Esophagus muscularis mucosa (tissue), 4 donors: ENCODE measurements at regions not wholly inside any gene's neighbourhood (a gene's known extent, or its start where the extent isn't known, plus 50 kb on each side); places are given as distances from the start of the nearest gene placed in this dataset.

Experiments used
- DNase-seq: peaks from one replicate; pipeline ENCODE4 v3.0.0-alpha.2; 2017; ENCODE audit errors: extremely low spot score
- H3K27ac ChIP-seq, 4 donors: fragments of 200-600 bp; sonication (generic); replicated peaks in 1 of 4; 1 replicate in 3 of 4; 2 replicates in 1 of 4; pipeline ENCODE4 v1.5.1; 2016 to 2019; ENCODE audit warnings: mild to moderate bottlenecking in 1 of 4
- H3K27me3 ChIP-seq, 4 donors: fragments of 200-600 bp; sonication (generic); one replicate each; pipeline versions ENCODE4 v1.5.1 to v1.6.0; 2016 to 2019
- H3K36me3 ChIP-seq, 4 donors: fragments of 200-600 bp; sonication (generic); one replicate each; pipeline ENCODE4 v1.5.1; 2016 to 2019
- H3K4me1 ChIP-seq, 4 donors: fragments of 200-600 bp; sonication (generic); one replicate each; pipeline ENCODE4 v1.5.1; 2016 to 2019
- H3K4me3 ChIP-seq, 4 donors: fragments of 200-600 bp; sonication (generic); 1 replicate in 2 of 4; 2 replicates in 2 of 4; pipeline ENCODE4 v1.5.1; 2016 to 2019; ENCODE audit warnings: mild to moderate bottlenecking in 4 of 4, moderate library complexity in 1 of 4
- H3K9me3 ChIP-seq, 4 donors: fragments of 200-600 bp; sonication (generic); 1 replicate in 3 of 4; 2 replicates in 1 of 4; pipeline ENCODE4 v1.5.1; 2016 to 2019
- CTCF ChIP-seq, 3 experiments: fragments of 200-600 bp in 2 of 3; fragments of 450-650 bp in 1 of 3; sonication (generic) in 2 of 3; IDR thresholded peaks; one replicate each; pipeline ENCODE4 v1.5.1; 2017 to 2019; ENCODE audit warnings: antibody characterized with exemption in 3 of 3, mild to moderate bottlenecking in 2 of 3, moderate library complexity in 1 of 3
- EP300 ChIP-seq: sonication (generic); formaldehyde crosslinking; IDR thresholded peaks from one replicate; pipeline ENCODE4 v1.6.1; 2017; ENCODE audit warnings: antibody characterized with exemption
- POLR2A ChIP-seq: fragments of 450-650 bp; IDR thresholded peaks from one replicate; pipeline ENCODE4 v1.6.1; 2017; ENCODE audit warnings: antibody characterized with exemption, moderate library complexity, mild to moderate bottlenecking, low read depth
- POLR2AphosphoS5 ChIP-seq, 2 donors: sonication (generic); formaldehyde crosslinking; IDR thresholded peaks; one replicate each; pipeline ENCODE4 v1.6.1; 2017; ENCODE audit warnings: antibody characterized with exemption in 2 of 2
- WGBS: methylation state at CpG from one replicate; pipeline ENCODE4 v1.1.5; 2018; 5-methylcytosine and 5-hydroxymethylcytosine counted together
- intact Hi-C: fragments of 100-400 bp; cut with DNase I; formaldehyde crosslinking; loops from one replicate; pipeline ENCODE4 v1.15.1; 2023

- Histone ChIP-seq H3K9me3 (no peaks in the 10 kb centered on the region), H3K4me1 (no peaks in the 10 kb centered on the region), H3K36me3 (no peaks in the 10 kb centered on the region), H3K27ac (no peak overlapping the region), H3K4me3 (no peak overlapping the region), H3K27me3 (no peaks in the 10 kb centered on the region)
- no peak for DNase-seq
- no peak for TF ChIP-seq CTCF (IDR thresholded peaks at IDR 0.05)
- TF ChIP-seq EP300, result no peak
- intact Hi-C loops, result no loop called here
- WGBS, result 92% methylated on average over 12 of the region's 13 CpGs
Observed at GRCh38 chr16:63744077-63744874, 1377.6 kb downstream of the CDH11 start.

DNA sequence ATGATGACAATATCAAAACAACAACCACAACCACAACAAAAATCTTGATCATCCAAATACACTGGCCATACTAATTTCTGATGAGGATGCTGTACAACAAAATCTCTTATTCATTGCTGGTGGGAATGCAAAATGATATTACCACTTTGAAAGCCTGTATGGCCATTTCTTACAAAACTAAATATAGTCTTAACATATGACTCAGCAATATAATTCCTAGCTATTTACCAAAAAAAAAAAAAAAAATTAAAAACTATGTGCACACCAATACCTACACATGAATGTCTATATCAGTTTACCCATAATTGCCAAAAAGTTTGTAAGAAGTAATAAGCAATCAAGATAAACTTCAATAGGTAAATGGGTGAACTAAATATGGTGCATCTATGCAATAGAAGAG, 1379.7 kb downstream of the CDH11 start:
- Histone ChIP-seq H3K4me3 (no peak overlapping the region), H3K9me3 (no peaks in the 10 kb centered on the region), H3K27me3 (no peaks in the 10 kb centered on the region), H3K27ac (no peak overlapping the region), H3K36me3 (no peaks in the 10 kb centered on the region), H3K4me1 (no peaks in the 10 kb centered on the region)
- no peak for TF ChIP-seq POLR2AphosphoS5 (IDR thresholded peaks at IDR 0.05)
- TF ChIP-seq CTCF (IDR thresholded peaks at IDR 0.05), result no peak
- TF ChIP-seq POLR2A, result no peak
- no peak for TF ChIP-seq EP300
- intact Hi-C loops, result no loop called here
- no peak for DNase-seq

- H3K27me3 ChIP-seq, result no peaks in the 10 kb centered on the region
- no peaks in the 10 kb centered on the region for H3K4me1 ChIP-seq
- intact Hi-C loops, result no loop called here
- no peak for TF ChIP-seq CTCF (IDR thresholded peaks at IDR 0.05)
- no peak for TF ChIP-seq EP300
- no peak for TF ChIP-seq POLR2A
- TF ChIP-seq POLR2AphosphoS5 (IDR thresholded peaks at IDR 0.05), result no peak
- no peak overlapping the region for H3K27ac ChIP-seq
- no peaks in the 10 kb centered on the region for H3K36me3 ChIP-seq
- no peaks in the 10 kb centered on the region for H3K9me3 ChIP-seq
- no peak overlapping the region for H3K4me3 ChIP-seq
- no peak for DNase-seq
Observed at GRCh38 chr16:63737633-63738032, 1384.2 kb downstream of the CDH11 start.

- intact Hi-C loops, result no loop called here
- H3K27me3 ChIP-seq, result no peaks in the 10 kb centered on the region
- no peaks in the 10 kb centered on the region for H3K36me3 ChIP-seq
- TF ChIP-seq POLR2AphosphoS5 (IDR thresholded peaks at IDR 0.05) (no peak), CTCF (IDR thresholded peaks at IDR 0.05) (no peak), EP300 (no peak), POLR2A (no peak)
- no peaks in the 10 kb centered on the region for H3K9me3 ChIP-seq
- H3K4me1 ChIP-seq, result no peaks in the 10 kb centered on the region
- H3K27ac ChIP-seq, result no peak overlapping the region
- 100% methylated on average over 1 of the region's 1 CpG for WGBS
- no peak overlapping the region for H3K4me3 ChIP-seq
- no peak for DNase-seq
Observed at GRCh38 chr16:63735456-63735855, 1386.4 kb downstream of the CDH11 start.

DNA sequence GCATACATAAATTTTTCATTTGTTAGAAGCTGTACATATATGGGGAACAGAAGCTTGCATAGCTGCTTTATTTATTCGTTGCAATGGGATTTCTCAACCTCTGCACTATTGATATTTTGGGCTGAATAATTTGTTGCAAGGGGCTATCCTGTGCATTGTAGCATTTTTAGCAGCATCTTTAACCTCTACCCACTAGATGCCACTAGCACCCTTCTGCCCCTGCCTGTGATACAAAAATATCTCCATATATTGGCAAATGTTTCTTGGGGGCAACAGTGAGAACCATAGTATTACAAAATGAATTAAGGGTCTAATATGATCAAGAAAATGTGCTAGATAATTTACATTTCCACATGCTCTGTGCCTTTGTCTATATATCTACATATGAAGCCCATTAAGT, 1401.0 kb downstream of the CDH11 start:
- Histone ChIP-seq H3K36me3 (no peaks in the 10 kb centered on the region), H3K27me3 (no peaks in the 10 kb centered on the region), H3K4me1 (no peaks in the 10 kb centered on the region), H3K27ac (no peak overlapping the region), H3K9me3 (no peaks in the 10 kb centered on the region), H3K4me3 (no peak overlapping the region)
- intact Hi-C loops, result no loop called here
- DNase-seq, result no peak
- 58% methylated on average over 1 of the region's 1 CpG for WGBS
- TF ChIP-seq POLR2A (no peak), CTCF (IDR thresholded peaks at IDR 0.05) (no peak), EP300 (no peak), POLR2AphosphoS5 (IDR thresholded peaks at IDR 0.05) (no peak)
